Stromal cell of bone marrow (primary cell): ENCODE measurements at regions not wholly inside any gene's neighbourhood (a gene's known extent, or its start where the extent isn't known, plus 50 kb on each side); places are given as distances from the start of the nearest gene placed in this dataset.
"Not testable (repeated sequence)": the region's sequence is repeated elsewhere in the genome, so short reads cannot be mapped to it uniquely, and the experiment has no call there.

Experiments
- DNase-seq: peaks from one replicate; pipeline ENCODE4 v3.0.0-alpha.2; 2012; ENCODE audit warnings: low read depth

- no peak for DNase-seq
These were observed 342.1 kb downstream of the TAF11L14 start for GRCh38 chr5:17976404-17976803.

- no peak for DNase-seq
These were observed 344.7 kb downstream of the TAF11L14 start for GRCh38 chr5:17978954-17979353.

DNA sequence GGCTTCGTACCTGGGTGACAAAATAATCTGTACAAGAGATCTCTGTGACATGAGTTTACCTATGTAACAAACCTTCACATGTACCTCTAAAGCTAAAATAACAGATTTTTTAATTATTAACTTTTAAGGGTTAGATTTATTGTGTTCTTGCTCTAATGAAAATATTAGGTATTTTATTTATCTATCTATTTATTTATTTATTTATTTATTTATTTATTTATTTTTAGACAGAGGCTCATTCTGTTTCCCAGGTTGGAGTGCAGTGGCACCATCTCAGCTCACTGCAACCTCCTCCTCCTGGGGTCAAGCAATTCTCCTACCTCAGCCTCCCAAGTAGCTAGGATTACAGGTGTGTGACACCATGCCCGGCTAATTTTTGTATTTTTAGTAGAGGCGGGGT is 348.4 kb downstream of the TAF11L14 start:
- not testable (repeated sequence) for DNase-seq

- no peak for DNase-seq
These were observed 354.8 kb downstream of the TAF11L14 start for GRCh38 chr5:17989036-17989435.

DNA sequence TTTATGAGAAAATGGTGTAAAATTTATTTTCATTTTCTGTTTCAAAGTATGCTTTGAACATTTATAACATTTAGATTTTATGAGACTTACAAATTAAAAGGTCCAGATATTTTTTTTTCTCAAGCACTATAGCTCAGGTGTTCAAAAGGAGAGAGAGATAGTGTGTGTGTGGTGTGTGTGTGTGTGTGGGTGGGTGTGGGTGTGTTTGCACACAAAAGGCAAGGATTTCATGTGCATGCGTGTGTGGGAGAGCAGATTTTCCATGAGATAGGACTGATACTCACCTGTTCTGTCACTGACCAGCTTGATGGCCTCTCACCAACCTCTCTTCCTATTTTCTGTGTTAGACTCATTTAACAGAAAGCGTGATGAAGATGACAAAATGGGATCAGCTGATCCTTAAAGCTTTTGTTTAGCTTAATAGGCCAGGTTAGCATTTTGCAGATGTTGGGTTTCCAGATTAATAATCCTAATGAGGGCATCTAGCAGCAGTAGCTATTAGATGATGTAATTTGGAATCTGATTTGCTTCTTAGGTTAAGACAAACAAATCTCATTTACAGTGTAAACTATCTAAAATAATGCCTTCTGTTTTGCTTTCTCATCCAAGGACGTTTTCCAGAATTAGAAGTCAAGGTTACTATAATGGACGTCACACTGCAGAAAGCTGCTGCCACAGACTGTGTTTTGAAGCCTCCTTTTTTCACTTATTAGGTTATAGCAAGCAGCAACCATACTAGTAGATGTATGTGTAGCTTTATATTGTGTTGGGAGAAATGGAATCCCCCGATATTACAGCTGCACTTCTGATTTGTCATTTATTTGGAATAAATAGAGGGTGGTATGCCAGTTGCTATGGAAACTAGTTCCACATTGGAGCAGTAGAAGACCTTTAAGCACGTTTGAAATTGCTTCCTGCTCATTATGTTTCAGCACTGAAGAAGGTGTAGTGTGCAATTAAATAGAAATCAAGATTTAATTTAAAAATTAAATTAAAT is 355.6 kb downstream of the TAF11L14 start:
- no peak for DNase-seq

DNA sequence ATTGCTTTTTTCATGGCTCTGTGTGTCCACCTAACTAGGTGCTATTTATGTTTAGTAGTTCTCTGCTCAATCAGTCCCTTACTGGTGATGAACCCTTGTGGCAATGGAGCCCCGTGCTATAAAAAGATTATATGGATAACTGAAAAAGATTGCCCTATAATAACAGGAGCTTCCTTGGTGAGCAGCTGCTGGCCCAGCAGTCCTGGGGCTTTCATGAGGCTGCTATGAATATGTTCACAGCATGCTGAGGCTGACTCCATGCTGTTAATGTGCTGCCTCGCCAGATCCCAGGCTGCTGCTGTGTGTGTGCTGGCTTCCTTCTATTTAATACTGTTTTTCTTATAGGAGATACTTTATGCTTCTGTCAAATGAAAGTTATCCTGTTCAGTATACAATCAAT is 357.5 kb downstream of the TAF11L14 start:
- no peak for DNase-seq

GRCh38 chr5:17992291-17992690 is 358.0 kb downstream of the TAF11L14 start:
- DNase-seq, result no peak

DNA sequence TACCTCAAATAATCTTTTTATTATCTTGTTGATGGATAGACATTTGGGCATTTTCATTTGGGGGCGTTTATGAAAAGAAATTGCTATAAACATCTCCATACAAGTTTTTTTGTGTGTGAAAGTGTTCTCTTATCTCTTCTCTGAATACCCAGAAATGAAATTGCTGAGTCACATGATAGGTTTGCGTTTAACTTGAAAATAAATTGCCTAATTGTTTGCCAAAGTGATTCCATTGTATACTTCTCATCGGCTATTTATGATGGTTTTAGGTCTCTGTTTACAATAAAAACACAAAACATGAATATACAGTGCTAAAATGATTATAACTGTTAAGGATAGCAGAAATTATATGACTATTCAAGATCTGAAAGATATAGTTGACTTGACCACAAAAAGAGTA is 361.7 kb downstream of the TAF11L14 start:
- no peak for DNase-seq

DNA sequence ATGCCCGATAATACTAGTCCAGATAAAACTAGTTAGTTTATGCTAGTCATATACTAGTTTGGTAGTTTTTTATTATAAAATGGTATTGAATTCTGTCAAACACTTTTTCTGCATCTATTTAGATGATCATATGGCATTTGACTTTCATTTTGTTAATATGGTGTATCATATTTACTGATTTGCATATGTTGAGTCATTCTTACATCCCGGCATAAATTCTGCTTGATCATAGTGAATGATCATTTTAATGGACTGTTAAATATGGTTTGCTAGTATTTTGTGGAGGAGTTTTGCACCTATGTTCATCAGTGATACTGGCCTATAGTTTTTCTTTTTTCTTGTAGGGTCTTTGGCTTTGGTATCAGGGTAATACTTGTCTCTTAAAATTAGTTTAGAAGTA is 365.6 kb downstream of the TAF11L14 start:
- DNase-seq, result no peak

DNA sequence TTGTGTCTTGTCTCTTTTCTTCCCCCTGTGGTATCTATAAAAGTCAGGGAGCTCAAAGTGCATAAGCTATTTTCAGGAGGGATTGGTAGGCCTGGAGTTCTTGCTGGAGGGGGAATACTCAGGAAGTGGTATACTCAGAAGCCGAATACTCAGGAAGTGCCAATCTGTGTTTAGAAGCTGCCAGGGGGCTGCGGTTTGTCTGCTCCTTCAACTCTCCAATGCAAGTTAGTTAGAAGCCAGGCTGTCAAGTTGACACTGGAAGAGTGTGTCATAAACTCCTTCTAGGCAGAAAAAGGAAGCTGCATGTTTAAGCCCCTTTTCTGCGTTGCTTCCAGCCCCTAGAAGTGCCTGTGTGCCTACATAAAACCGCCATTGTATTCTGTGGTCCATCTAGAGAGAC is 366.5 kb downstream of the TAF11L14 start:
- no peak for DNase-seq

GRCh38 chr5:18003312-18003711 is 369.1 kb downstream of the TAF11L14 start:
- no peak for DNase-seq

DNA sequence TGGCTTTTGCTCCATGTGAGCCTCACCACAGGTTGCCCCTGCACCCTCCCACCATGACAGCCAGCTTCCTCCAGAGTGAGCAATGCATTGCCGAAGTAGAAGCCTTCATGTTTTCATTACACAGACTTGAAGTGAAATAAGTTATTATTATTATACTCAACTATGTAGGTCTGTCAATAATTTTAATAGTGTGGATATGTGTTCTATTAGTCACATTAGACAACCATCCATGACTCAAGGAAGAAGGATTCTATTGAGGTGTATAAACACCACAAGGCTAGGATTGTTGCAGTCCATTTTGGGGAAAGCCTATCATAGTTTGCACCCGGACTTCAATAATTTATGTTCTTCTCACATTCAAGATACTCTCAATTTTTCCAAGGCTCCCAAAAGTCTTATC is 369.5 kb downstream of the TAF11L14 start:
- no peak for DNase-seq

GRCh38 chr5:18006235-18006634 is 372.0 kb downstream of the TAF11L14 start:
- DNase-seq, result not testable (repeated sequence)

GRCh38 chr5:18008940-18009339 is 374.7 kb downstream of the TAF11L14 start:
- DNase-seq, result no peak

DNA sequence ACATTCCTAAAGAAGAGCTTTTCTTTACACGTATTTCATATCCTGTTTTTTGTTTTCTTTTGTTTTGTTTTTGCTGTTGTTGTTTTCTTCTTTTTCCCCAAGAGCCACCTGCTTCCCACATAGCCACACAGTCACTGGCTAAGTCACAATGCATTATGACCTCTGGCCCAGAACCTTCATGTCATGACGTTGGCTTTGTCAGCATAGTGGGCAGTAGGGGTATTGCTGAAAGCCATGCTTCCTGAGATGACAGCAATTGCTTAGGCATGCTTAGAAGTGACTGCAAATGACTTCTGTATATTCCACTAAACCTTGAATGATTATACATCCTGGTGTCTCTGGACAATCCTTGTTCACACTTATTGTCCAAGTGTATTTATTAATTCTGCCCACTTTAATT is 375.8 kb downstream of the TAF11L14 start:
- DNase-seq, result no peak

DNA sequence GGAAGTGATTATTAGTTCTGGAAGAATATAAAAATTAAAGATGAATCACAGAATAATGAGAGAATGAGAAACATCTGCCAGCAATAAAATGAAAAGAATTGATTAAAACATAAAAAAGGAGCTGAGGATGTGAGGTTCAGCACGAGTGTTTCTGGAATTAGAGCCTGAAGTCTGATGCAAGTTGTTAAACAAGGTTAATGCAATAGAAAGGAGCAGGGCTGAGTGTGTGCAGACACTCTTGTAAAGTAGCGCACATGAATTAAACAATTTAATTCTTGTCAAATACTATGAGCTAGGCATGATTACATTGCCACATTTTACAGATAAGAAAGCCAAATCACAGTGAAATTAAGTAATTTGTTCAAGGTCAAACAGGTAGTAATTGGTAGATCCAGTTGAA is 384.2 kb downstream of the TAF11L14 start:
- no peak for DNase-seq

- no peak for DNase-seq
These were observed 389.0 kb downstream of the TAF11L14 start for GRCh38 chr5:18023275-18023674.

DNA sequence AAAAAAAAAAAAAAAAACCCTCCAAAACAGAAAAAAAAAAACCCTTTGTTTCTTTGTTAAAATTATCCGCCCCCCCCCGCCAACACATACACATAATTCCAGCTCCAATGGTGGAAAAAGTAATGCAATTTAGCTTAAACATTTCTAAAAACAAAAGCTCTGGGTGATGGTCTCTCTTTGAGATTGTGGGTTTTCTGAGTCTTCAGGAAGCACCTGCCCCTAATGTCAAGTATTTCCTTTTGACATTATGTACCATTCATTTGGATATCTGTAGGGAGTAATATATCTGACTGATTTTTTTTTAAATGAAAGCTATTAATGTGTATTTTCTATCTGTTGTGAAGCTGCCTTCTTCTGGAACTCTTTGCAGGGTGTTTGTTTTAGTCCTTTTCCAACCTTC is 389.7 kb downstream of the TAF11L14 start:
- DNase-seq, result no peak

GRCh38 chr5:18024542-18024941 is 390.3 kb downstream of the TAF11L14 start:
- no peak for DNase-seq

GRCh38 chr5:18027241-18027867 is 393.1 kb downstream of the TAF11L14 start:
- no peak for DNase-seq

- DNase-seq, result no peak
These were observed 393.8 kb downstream of the TAF11L14 start for GRCh38 chr5:18028036-18028435.

GRCh38 chr5:18032744-18033143 is 398.5 kb downstream of the TAF11L14 start:
- DNase-seq, result no peak

GRCh38 chr5:18036531-18036930 is 402.3 kb downstream of the TAF11L14 start:
- DNase-seq, result no peak
